22Rv1 (cell line): ENCODE measurements at regions not wholly inside any gene's neighbourhood (a gene's known extent, or its start where the extent isn't known, plus 50 kb on each side); places are given as distances from the start of the nearest gene placed in this dataset.

Experiments
- H3K27ac ChIP-seq: fragments of 450-650 bp; 2 replicates; pipeline ENCODE4 v1.5.1; 2017
- CTCF ChIP-seq: fragments of 450-650 bp; IDR thresholded peaks from 2 replicates; pipeline ENCODE4 v1.5.1; 2017; ENCODE audit warnings: mild to moderate bottlenecking
- ZFX ChIP-seq: fragments of 450-650 bp; IDR thresholded peaks from 2 replicates; pipeline ENCODE4 v1.6.1; 2017; ENCODE audit warnings: antibody characterized with exemption, borderline replicate concordance

DNA sequence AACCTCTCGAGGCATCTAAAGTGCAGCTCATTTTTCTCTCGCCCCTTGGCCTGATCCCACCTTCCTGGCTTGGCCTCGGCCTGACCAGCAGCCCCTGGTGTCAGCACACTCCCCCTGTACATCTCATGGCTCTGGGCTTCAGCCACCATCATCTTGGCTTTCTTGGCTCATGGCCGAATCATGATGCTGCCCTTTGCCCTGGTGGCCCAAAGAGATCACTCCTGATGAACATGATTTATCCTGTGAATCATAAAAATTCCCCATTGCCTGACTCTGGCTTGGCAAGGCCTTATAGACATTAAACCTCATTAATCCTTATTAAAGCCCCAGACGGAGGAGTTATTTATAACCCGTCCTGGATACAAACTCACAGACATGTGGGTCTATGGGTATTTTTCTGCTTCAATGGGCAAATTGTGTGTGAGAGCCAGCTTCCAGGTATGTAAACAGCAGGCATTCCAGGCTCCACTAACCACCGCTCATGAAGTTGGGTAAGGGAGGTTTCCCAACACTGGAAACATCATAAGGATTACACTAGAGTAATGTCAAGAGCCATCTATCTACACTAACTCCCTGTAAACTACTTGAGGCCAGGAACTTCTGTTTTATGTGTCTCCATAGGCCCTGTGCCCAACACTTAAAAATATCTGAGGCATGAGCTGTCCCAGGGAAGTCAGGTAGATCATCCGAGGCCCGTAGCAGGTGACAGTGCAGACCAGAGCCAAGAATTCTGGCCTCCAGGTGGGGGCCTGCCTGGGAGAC, 171.2 kb downstream of the TTC8 start:
- H3K27ac ChIP-seq: no peak overlapping the region

DNA sequence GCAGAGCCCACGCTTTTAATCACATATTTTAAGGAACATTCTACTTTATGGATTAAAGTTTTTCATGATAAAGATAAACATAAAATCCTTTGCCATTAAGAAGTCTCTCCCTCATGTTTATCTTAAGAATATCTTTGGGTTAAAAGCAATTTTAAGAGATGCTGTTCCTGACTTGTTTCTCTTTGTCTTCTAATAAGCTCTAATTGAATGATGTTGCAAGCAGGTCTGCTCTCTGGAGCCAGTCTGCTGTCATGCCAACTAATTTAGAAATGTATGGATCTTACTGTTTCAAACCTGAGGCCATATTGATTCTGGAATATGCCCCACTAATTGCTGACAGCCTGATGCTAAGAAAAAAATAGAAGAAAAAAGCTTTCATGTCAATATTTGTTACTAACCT, 173.6 kb downstream of the TTC8 start:
- H3K27ac ChIP-seq: no peak overlapping the region
- TF ChIP-seq ZFX: no peak

More for the DNA sequence above, 171.2 kb downstream of the TTC8 start:
- TF ChIP-seq CTCF: no peak
- no peak for TF ChIP-seq ZFX

DNA sequence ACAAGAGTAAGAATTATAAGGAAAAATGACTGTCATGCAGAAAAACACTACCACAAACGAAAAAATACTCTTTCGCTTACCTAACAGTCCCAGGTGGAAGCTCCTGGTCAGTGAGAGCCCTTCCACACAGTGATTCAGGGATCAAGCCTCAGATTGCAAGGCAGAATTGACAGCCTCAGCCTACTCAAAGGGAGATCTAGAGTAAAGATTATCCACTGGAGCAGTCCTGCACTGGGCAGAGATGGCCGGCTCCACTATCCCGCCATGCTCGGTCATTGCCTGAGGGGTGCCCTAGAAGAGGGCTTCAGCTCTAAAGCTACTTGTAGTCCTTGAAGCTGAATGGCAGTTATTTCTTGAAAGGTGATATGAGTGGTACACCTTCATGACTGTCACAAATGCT, 174.7 kb downstream of the TTC8 start:
- no peak overlapping the region for H3K27ac ChIP-seq
- TF ChIP-seq CTCF: no peak
- TF ChIP-seq ZFX: no peak

- H3K27ac ChIP-seq: no peak overlapping the region
- TF ChIP-seq ZFX: no peak
- TF ChIP-seq CTCF: no peak
Measured at GRCh38 chr14:89000007-89000942, 175.8 kb downstream of the TTC8 start.

DNA sequence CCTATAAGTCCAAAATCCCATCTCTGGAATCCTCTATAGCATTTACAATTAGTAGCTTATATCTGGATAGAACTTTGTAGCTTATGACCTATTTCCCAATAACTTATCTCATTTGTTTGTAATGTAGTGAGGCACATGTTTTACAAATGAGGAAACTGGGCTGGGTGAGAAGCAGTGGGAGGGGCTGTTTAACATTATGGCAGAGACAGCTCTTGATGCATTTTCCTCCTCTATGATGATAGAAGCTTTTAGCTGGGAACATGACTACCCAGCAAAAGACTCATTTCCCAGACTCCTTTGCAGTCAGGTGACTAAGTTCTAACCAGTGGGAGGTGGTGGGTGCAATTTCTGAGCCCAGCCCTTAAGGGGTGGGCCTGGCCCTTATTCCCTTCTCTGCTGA, 179.7 kb downstream of the TTC8 start:
- TF ChIP-seq ZFX: no peak
- TF ChIP-seq CTCF: no peak
- H3K27ac ChIP-seq: no peak overlapping the region

DNA sequence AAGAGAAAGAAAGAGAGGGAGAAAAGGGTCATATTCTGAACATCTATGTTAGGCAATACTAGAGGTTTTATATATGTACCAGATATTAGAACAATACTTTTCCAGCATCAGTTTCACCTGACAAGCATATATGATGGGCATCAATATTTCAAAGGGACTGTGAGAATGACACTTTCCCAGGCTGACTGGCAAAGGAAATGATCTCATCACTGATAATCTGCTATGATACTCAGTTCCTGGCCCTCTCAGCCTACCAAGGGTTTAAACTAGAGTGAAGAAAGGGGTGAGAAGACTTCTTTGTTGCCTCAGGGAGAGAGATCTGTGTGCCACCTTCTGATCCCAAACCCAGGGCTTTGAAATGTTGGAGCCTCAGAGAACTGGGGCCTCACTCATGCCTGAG, 183.5 kb downstream of the TTC8 start:
- TF ChIP-seq ZFX (no peak), CTCF (no peak)
- no peak overlapping the region for H3K27ac ChIP-seq

DNA sequence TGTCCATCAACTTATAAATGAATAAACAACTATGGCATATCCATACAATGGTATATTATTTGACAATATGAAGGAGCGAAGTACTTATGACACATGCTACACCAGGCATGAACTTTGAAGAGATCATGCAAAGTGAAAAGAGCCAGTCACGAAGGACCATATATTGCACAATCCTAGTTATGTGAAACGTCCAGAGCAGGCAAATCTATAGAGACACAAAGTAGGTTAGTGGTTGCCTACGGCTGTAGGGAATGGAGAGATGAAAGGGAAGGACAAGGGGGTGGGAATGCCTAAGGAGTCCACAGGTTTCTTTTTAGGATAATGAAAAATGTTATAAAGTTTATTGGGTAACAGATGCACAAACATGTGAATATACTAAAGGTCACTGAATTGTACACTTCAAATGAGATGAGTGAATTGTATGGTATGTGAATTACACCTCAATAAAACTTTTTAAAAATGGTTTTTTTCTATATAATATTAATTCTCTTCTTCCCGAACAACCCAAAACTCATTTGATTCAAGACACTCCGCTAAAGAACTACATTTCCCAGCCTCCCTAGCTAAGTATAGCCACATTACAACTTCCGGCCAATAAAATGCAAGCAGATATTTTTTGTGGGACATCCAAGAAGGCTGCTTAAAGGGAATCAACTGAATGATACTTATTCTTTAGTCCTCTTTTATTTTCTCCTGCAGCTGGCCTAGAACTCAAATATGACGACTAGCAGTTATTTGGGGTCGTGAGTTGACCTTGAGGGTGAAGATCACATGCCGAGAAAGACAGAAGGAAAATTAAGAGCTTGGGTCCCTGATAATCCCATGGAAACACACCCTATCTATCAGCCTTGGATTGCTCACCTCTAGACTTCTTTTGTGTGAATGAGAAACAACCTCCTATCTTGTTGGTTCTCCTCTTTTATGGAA, 187.2 kb downstream of the TTC8 start:
- peak overlapping the region; percentile 9; the same call in 1 of the 2 replicates for H3K27ac ChIP-seq
- TF ChIP-seq ZFX (no peak), CTCF (no peak)
